SK-N-SH (cell line): ENCODE measurements at regions not wholly inside any gene's neighbourhood (a gene's known extent, or its start where the extent isn't known, plus 50 kb on each side); places are given as distances from the start of the nearest gene placed in this dataset.

Experiments used
- CTCF ChIP-seq: fragments of 200-600 bp; sonication (generic); IDR thresholded peaks from 2 replicates; pipeline ENCODE4 v1.6.1; 2017; ENCODE audit warnings: antibody characterized with exemption, mild to moderate bottlenecking, moderate library complexity
- FOXM1 ChIP-seq: IDR thresholded peaks from 2 replicates; pipeline ENCODE4 v1.4.0; 2012; ENCODE audit warnings: low read depth, mild to moderate bottlenecking
- MXI1 ChIP-seq: IDR thresholded peaks from 2 replicates; pipeline ENCODE4 v1.6.1; 2012; ENCODE audit warnings: mild to moderate bottlenecking, low read depth, low read length, improper control_type of control experiment
- POLR2AphosphoS5 ChIP-seq: IDR thresholded peaks from 2 replicates; pipeline ENCODE4 v1.6.1; 2012; ENCODE audit warnings: low read depth, low read length
- RAD21 ChIP-seq: IDR thresholded peaks from 2 replicates; pipeline ENCODE4 v1.6.1; 2012; ENCODE audit warnings: mild to moderate bottlenecking, low read length
- REST ChIP-seq: IDR thresholded peaks from 2 replicates; pipeline ENCODE4 v1.6.1; 2012; ENCODE audit warnings: mild to moderate bottlenecking, low read depth, low read length, moderate library complexity
- TAF1 ChIP-seq: IDR thresholded peaks from 2 replicates; pipeline ENCODE4 v1.6.1; 2012; ENCODE audit warnings: low read depth, mild to moderate bottlenecking, low read length, moderate library complexity, borderline replicate concordance
- TF ChIP-seq, protein P1 (sequence below): IDR thresholded peaks from 2 replicates; pipeline ENCODE4; 2012

DNA sequence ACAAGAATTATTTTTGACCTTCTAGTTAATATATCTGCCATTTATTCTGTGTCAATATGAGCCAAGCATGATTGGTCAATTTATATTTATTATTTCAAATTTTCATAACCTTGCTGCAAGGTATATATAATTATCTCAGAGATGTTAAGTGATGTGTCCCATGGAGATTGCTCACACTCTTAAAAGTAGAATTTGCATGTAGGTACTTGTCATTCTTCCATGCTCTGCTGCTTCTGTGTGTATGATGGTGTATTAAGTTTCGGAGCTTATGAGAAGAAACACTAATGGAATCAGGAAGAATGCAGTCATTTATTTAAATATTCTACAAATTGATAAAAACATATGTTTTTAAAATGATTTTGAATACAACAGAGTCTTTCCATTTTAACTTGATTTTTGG lies 586.8 kb upstream of the MIR17HG start:
- TF ChIP-seq TAF1 (no peak), CTCF (no peak), MXI1 (no peak), REST (no peak), POLR2AphosphoS5 (no peak), RAD21 (no peak), FOXM1 (no peak)
- TF ChIP-seq, protein P1, sequence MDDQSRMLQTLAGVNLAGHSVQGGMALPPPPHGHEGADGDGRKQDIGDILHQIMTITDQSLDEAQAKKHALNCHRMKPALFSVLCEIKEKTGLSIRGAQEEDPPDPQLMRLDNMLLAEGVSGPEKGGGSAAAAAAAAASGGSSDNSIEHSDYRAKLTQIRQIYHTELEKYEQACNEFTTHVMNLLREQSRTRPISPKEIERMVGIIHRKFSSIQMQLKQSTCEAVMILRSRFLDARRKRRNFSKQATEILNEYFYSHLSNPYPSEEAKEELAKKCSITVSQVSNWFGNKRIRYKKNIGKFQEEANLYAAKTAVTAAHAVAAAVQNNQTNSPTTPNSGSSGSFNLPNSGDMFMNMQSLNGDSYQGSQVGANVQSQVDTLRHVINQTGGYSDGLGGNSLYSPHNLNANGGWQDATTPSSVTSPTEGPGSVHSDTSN, result no peak
